Fibroblast of the aortic adventitia (primary cell): ENCODE measurements at regions not wholly inside any gene's neighbourhood (a gene's known extent, or its start where the extent isn't known, plus 50 kb on each side); places are given as distances from the start of the nearest gene placed in this dataset.

Source experiments
- DNase-seq: peaks from one replicate; pipeline ENCODE4 v3.0.0-alpha.2; 2010; ENCODE audit warnings: low read depth
- H3K4me3 ChIP-seq: 2 replicates; pipeline ENCODE4 v1.5.1; 2011; ENCODE audit warnings: low read depth, mild to moderate bottlenecking, control low read depth, low read length, moderate library complexity
- TF ChIP-seq, protein P1 (sequence below): IDR thresholded peaks from 2 replicates; pipeline ENCODE4 v1.5.1; 2011; ENCODE audit warnings: mild to moderate bottlenecking, low read length, control low read depth, inconsistent platforms; ENCODE audit not compliant: insufficient read depth

DNA sequence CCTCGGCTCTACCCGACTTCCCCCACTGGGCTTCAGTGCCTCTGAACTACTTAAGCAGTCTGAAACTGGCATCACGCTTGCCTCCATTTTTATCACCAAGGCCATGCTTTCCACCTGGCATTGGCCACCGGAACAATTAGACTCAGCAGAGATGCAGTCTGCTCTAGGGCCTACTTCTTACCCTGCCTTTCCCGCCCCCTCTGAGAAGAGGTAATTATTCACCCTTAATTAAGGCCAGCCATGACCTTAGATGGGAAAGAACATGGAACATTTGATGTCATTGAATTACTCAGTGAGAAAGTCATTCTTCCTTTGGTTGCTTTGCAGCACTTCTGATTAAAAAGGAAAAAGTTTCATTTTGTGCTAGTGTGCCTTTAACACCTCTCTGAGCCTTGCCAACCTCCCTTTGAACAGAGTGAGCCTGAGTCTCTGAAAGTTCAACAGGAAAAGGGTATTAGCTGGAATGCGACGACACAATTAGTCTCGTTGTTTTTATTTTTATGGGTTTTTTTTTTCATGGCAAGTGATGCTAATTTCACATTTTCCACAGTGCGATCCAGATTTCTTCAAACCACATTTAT is 60.9 kb upstream of the TNRC6A start:
- H3K4me3 ChIP-seq, result no peak overlapping the region
- DNase-seq, result peak; percentile 40
- TF ChIP-seq, protein P1, sequence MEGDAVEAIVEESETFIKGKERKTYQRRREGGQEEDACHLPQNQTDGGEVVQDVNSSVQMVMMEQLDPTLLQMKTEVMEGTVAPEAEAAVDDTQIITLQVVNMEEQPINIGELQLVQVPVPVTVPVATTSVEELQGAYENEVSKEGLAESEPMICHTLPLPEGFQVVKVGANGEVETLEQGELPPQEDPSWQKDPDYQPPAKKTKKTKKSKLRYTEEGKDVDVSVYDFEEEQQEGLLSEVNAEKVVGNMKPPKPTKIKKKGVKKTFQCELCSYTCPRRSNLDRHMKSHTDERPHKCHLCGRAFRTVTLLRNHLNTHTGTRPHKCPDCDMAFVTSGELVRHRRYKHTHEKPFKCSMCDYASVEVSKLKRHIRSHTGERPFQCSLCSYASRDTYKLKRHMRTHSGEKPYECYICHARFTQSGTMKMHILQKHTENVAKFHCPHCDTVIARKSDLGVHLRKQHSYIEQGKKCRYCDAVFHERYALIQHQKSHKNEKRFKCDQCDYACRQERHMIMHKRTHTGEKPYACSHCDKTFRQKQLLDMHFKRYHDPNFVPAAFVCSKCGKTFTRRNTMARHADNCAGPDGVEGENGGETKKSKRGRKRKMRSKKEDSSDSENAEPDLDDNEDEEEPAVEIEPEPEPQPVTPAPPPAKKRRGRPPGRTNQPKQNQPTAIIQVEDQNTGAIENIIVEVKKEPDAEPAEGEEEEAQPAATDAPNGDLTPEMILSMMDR, result no peak

DNA sequence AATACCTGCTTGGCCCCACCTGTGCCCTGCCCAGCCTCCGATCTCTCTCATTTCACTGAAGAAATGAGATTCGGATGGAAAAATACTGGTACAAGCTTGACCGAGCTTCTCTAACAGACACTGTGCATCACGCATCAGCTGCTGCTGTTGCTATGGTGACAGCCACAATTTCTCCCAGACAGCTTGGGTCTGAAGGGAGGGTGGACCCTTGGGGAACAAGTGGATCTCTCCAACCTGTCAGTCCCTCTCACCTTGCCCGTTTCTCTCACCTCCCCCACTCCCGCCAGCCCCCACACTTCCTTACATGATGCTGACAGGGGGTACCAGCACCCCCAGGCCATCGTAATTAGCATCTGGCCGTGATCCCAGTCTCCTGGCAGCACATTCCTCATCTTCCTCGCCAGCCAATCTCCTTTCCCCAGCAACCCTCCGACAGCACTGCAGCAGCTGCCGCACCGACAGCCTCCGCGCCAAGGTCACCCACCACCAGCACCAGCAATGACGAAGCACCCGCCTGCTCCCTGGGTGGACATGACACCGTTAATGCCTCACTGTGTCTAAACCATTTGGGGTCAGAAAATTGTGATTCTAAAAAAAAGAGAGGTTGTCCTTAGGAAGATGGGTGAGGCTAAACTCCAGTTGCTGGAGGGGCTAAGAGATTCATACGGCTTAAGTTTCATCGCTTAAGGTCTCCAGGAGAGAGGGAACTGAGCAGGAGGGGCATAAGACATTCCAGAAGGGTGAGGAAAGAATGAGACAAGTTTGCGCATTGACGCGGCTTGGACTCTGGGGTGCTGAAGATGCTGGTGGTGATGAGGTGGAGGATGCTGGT is 58.6 kb upstream of the TNRC6A start:
- H3K4me3 ChIP-seq, result no peak overlapping the region
- TF ChIP-seq, protein P1, result no peak
- DNase-seq, result peak; percentile 68

DNA sequence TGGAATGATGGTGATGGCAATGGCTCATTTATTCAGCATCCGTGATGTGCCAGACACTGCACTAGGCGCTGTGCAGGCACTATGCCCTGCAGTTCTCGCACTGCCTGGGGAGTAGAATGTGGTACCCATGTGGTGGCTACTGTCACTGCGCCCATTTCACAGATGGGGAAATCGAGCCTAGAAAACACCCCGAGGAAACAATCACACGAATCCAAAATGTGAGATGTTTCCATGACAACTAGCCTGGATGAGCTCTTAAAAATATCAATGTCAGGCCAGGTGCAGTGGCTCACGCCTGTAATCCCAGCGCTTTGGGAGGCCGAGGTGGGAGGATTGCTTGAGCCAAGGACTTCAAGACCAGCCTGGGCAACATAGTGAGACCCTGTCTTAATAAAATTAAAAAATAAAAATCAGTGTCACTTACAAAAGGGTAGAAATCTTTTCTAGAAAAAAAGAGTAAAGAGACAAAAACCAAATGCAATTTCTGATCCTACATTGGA is 57.9 kb upstream of the TNRC6A start:
- TF ChIP-seq, protein P1, result peak; percentile 31
- DNase-seq, result no peak
- H3K4me3 ChIP-seq, result no peak overlapping the region

DNA sequence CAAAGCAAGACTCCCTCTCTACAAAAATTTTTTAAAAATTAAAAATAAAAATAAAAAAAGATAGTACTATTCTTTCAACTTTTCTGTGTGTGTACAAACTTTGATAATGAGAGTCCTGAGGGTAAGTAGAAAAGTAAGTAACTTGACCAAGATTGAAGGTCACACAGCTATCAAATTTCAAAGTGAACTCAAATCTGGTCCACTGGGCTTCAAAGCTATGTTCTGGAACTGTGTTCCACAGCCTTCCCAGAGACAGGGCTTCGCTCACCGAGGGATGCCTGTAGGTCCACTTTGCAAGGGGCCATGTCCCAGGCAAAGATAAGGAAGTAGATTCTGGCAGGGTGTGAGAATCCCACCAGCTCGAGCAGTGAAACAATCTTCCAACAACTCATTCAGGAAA is 56.3 kb upstream of the TNRC6A start:
- DNase-seq, result no peak
- no peak overlapping the region for H3K4me3 ChIP-seq
- TF ChIP-seq, protein P1, result no peak

DNA sequence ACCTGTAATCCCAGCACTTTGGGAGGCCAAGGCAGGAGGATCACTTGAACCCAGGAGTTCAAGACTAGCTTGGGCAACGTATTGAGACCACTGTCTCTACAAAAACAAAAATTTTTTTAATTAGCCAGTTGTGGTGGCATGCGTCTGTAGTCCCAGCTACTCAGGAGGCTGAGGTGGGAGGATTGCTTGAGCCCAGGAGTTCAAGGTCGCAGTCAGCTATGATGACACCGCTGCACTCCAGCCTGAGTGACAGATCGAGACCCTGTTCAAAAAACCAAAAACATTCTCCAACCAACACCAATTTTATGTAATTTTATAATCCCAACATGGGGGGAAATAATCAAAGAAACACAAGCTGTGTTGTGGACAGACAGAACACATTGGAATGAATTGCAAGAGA is 54.6 kb upstream of the TNRC6A start:
- TF ChIP-seq, protein P1, result no peak
- no peak for DNase-seq
- H3K4me3 ChIP-seq, result no peak overlapping the region

DNA sequence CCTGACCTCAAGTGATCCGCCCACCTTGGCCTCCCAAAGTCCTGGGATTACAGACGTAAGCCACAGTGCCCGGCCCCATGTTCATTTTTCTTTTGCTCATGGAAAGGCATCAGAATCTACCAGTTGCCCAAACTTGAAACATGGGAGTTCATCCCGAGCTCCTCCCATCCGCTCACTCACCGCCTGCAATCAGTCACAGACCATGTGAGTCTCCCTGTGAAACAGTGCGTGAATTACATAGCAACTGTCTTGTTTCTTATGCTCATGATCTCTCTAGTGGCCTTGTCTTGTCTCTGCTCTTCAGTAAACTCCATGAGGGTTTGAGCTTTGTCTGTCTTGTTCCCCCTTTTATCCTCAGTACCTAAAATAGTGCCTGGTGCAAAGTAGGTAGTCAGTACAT is 52.1 kb upstream of the TNRC6A start:
- TF ChIP-seq, protein P1, result no peak
- no peak overlapping the region for H3K4me3 ChIP-seq
- no peak for DNase-seq
